H9 (cell line): ENCODE measurements at regions not wholly inside any gene's neighbourhood (a gene's known extent, or its start where the extent isn't known, plus 50 kb on each side); places are given as distances from the start of the nearest gene placed in this dataset.

Experiments used
- DNase-seq: peaks from one replicate; pipeline ENCODE4 v3.0.0-alpha.2; 2017
- H2AFZ ChIP-seq: one replicate; pipeline ENCODE4 v1.6.1; 2013; ENCODE audit warnings: mild to moderate bottlenecking, low read length, control low read depth, moderate library complexity
- H2AK5ac ChIP-seq: 2 replicates; pipeline ENCODE4 v1.6.1; 2013; ENCODE audit warnings: low read length, control low read depth, mixed read lengths; ENCODE audit not compliant: insufficient read length
- H2BK120ac ChIP-seq: one replicate; pipeline ENCODE4 v1.6.1; 2013; ENCODE audit warnings: low read depth, mild to moderate bottlenecking, low read length, control low read depth, inconsistent platforms; ENCODE audit not compliant: poor library complexity, severe bottlenecking
- H2BK12ac ChIP-seq: 2 replicates; pipeline ENCODE4 v1.6.1; 2013; ENCODE audit warnings: low read length, control low read depth, mixed read lengths, low read depth; ENCODE audit not compliant: insufficient read length
- H2BK15ac ChIP-seq: 2 replicates; pipeline ENCODE4 v1.6.1; 2013; ENCODE audit warnings: low read depth, low read length, control low read depth
- H2BK20ac ChIP-seq: one replicate; pipeline ENCODE4 v1.6.1; 2013; ENCODE audit warnings: low read depth, mild to moderate bottlenecking, low read length, control low read depth, inconsistent platforms; ENCODE audit not compliant: poor library complexity, severe bottlenecking
- H2BK5ac ChIP-seq: 2 replicates; pipeline ENCODE4 v1.6.1; 2013; ENCODE audit warnings: low read length, control low read depth, mixed read lengths; ENCODE audit not compliant: insufficient read length
- H3K14ac ChIP-seq: 2 replicates; pipeline ENCODE4 v1.6.1; 2013; ENCODE audit warnings: low read length, control low read depth; ENCODE audit not compliant: insufficient read depth
- H3K18ac ChIP-seq: 2 replicates; pipeline ENCODE4 v1.6.1; 2013; ENCODE audit warnings: low read depth, mild to moderate bottlenecking, mixed read lengths, low read length, control low read depth; ENCODE audit not compliant: insufficient read length
- H3K23ac ChIP-seq: 2 replicates; pipeline ENCODE4 v1.6.1; 2013; ENCODE audit warnings: low read length, control low read depth, mixed read lengths, low read depth; ENCODE audit not compliant: insufficient read length
- H3K23me2 ChIP-seq: 2 replicates; pipeline ENCODE4 v1.6.1; 2013; ENCODE audit warnings: low read depth, mild to moderate bottlenecking, mixed read lengths, low read length, control low read depth; ENCODE audit not compliant: insufficient read length, poor library complexity, severe bottlenecking
- H3K27ac ChIP-seq: 2 replicates; pipeline ENCODE4 v1.5.1; 2013; ENCODE audit warnings: low read length, control low read depth, mixed read lengths, low read depth; ENCODE audit not compliant: insufficient read length
- H3K27me3 ChIP-seq: 2 replicates; pipeline ENCODE4 v1.6.1; 2013; ENCODE audit warnings: low read length, control low read depth, inconsistent platforms; ENCODE audit not compliant: insufficient read depth
- H3K4ac ChIP-seq: 2 replicates; pipeline ENCODE4 v1.6.1; 2013; ENCODE audit warnings: low read depth, mild to moderate bottlenecking, control low read depth, inconsistent platforms, low read length, moderate library complexity
- H3K4me1 ChIP-seq: 2 replicates; pipeline ENCODE4 v1.6.1; 2013; ENCODE audit warnings: low read length, control low read depth, inconsistent platforms; ENCODE audit not compliant: insufficient read depth
- H3K4me2 ChIP-seq: 2 replicates; pipeline ENCODE4 v1.6.1; 2013; ENCODE audit warnings: low read length, control low read depth, mixed read lengths; ENCODE audit not compliant: insufficient read length, insufficient read depth
- H3K56ac ChIP-seq: 2 replicates; pipeline ENCODE4 v1.6.1; 2013; ENCODE audit warnings: low read depth, mild to moderate bottlenecking, mixed read lengths, low read length, control low read depth; ENCODE audit not compliant: insufficient read length
- H3K79me1 ChIP-seq: 2 replicates; pipeline ENCODE4 v1.6.1; 2013; ENCODE audit warnings: low read depth, mild to moderate bottlenecking, moderate library complexity, low read length, control low read depth, inconsistent platforms; ENCODE audit not compliant: insufficient read depth, poor library complexity, severe bottlenecking
- H3K79me2 ChIP-seq: 2 replicates; pipeline ENCODE4 v1.6.1; 2013; ENCODE audit warnings: low read length, control low read depth, inconsistent platforms; ENCODE audit not compliant: insufficient read depth
- H3K9ac ChIP-seq: 2 replicates; pipeline ENCODE4 v1.6.1; 2013; ENCODE audit warnings: low read length, control low read depth, mixed read lengths; ENCODE audit not compliant: insufficient read length; ENCODE audit errors: extremely low read depth
- H3K9me3 ChIP-seq: one replicate; pipeline ENCODE4 v1.6.1; 2013; ENCODE audit warnings: low read depth, low read length, inconsistent platforms; ENCODE audit not compliant: control insufficient read depth
- H3T11ph ChIP-seq: one replicate; pipeline ENCODE4 v1.6.1; 2013; ENCODE audit warnings: mild to moderate bottlenecking, low read length, control low read depth, inconsistent platforms
- H4K20me1 ChIP-seq: one replicate; pipeline ENCODE4 v1.6.1; 2013; ENCODE audit not compliant: control insufficient read depth, insufficient read length, insufficient read depth
- H4K5ac ChIP-seq: 2 replicates; pipeline ENCODE4 v1.6.1; 2013; ENCODE audit warnings: low read depth, mild to moderate bottlenecking, mixed read lengths, low read length, control low read depth; ENCODE audit not compliant: insufficient read length
- H4K8ac ChIP-seq: replicated peaks from 2 replicates; pipeline ENCODE4 v1.6.1; 2013; ENCODE audit warnings: low read length, control low read depth, mixed read lengths, low read depth; ENCODE audit not compliant: insufficient read length
- H4K91ac ChIP-seq: 2 replicates; pipeline ENCODE4 v1.6.1; 2013; ENCODE audit warnings: low read depth, mild to moderate bottlenecking, moderate library complexity, mixed read lengths, low read length, control low read depth; ENCODE audit not compliant: insufficient read length
- H3K27ac Mint-ChIP-seq, 3 experiments: 2 replicates in 2 of 3; 3 replicates in 1 of 3; pipeline ENCODE4 v1.8.0; 2020 to 2021; ENCODE audit warnings: mixed read lengths in 3 of 3, mild to moderate bottlenecking in 1 of 3, moderate library complexity in 1 of 3
- H3K27me3 Mint-ChIP-seq: 2 replicates; pipeline ENCODE4 v1.8.0; 2021; ENCODE audit warnings: low read depth, mild to moderate bottlenecking, moderate library complexity, mixed read lengths
- H3K36me3 Mint-ChIP-seq, 3 experiments: 2 replicates in 2 of 3; 3 replicates in 1 of 3; pipeline ENCODE4 v1.8.0; 2020 to 2021; ENCODE audit warnings: low read depth in 3 of 3, mixed read lengths in 3 of 3; ENCODE audit not compliant: insufficient read depth in 1 of 3
- H3K4me1 Mint-ChIP-seq, 2 experiments: 2 replicates each; pipeline ENCODE4 v1.8.0; 2020; ENCODE audit warnings: mixed read lengths in 2 of 2
- H3K4me3 Mint-ChIP-seq, 2 experiments: 2 replicates in 1 of 2; 3 replicates in 1 of 2; pipeline ENCODE4 v1.8.0; 2020 to 2021; ENCODE audit warnings: mild to moderate bottlenecking in 2 of 2, mixed read lengths in 2 of 2, moderate library complexity in 1 of 2
- H3K9me3 Mint-ChIP-seq, 2 experiments: 2 replicates in 1 of 2; 3 replicates in 1 of 2; pipeline ENCODE4 v1.8.0; 2020; ENCODE audit warnings: mild to moderate bottlenecking in 2 of 2, mixed read lengths in 2 of 2, moderate library complexity in 1 of 2
- CTCF ChIP-seq: fragments of 200-600 bp; sonication (generic); conservative IDR thresholded peaks from 3 replicates; pipeline ENCODE4 v1.8.0; 2021; ENCODE audit warnings: antibody characterized with exemption, mild to moderate bottlenecking
- WGBS: extraction: QIAGEN DNeasy Blood & Tissue Kit; methylation state at CpG from one replicate; pipeline ENCODE4 v1.1.7; 2013; ENCODE audit warnings: missing lambda C conversion rate, low lambda C conversion rate, mixed read lengths; ENCODE audit not compliant: insufficient read length; ENCODE audit errors: extremely low coverage; 5-methylcytosine and 5-hydroxymethylcytosine counted together

GRCh38 chr2:42918671-42919318 is 126.4 kb upstream of the HAAO start:
- Histone ChIP-seq H3K79me2 (no peaks in the 10 kb centered on the region), H2BK12ac (no peak overlapping the region), H3K23ac (no peak overlapping the region), H4K91ac (no peak overlapping the region), H3K79me1 (no peaks in the 10 kb centered on the region), H3K9me3 (no peaks in the 10 kb centered on the region), H2BK20ac (no peak overlapping the region), H2BK15ac (no peak overlapping the region), H3K27ac (no peak overlapping the region), H2BK5ac (no peak overlapping the region), H3K23me2 (no peaks in the 10 kb centered on the region), H3T11ph (no peak overlapping the region), H4K8ac (no peak overlapping the region), H2AK5ac (no peak overlapping the region), H3K27me3 (no peaks in the 10 kb centered on the region; the same call in 1 of the 2 replicates), H3K4me2 (no peak overlapping the region), H3K18ac (no peak overlapping the region), H3K14ac (no peak overlapping the region), H3K4me1 (no peaks in the 10 kb centered on the region), H3K56ac (no peak overlapping the region), H4K20me1 (no peaks in the 10 kb centered on the region), H3K9ac (no peak overlapping the region), H3K4ac (no peak overlapping the region), H2BK120ac (no peak overlapping the region), H2AFZ (no peak overlapping the region), H4K5ac (no peak overlapping the region)
- no peak for TF ChIP-seq CTCF
- Mint-ChIP-seq H3K36me3 (no peaks in the 10 kb centered on the region; a peak in 1 of 7 replicates), H3K27ac (no peak overlapping the region), H3K4me3 (no peak overlapping the region), H3K4me1 (peaks cover 28 to 33% of the 10 kb centered on the region in 2 experiments), H3K27me3 (peaks cover 9% of the 10 kb centered on the region), H3K9me3 (no peaks in the 10 kb centered on the region)
- no peak for DNase-seq
- WGBS: no CpG with 5 or more reads among the region's 9 CpGs
